Naive thymus-derived CD4-positive, alpha-beta T cell (primary cell): ENCODE measurements at regions not wholly inside any gene's neighbourhood (a gene's known extent, or its start where the extent isn't known, plus 50 kb on each side); places are given as distances from the start of the nearest gene placed in this dataset.

Experiments
- ATAC-seq: fragments of 150-1000 bp; cut with Tn5 transposase; 2 replicates; pipeline ENCODE4 v1.10.0; 2021; ENCODE audit warnings: mild to moderate bottlenecking, moderate library complexity
- CTCF ChIA-PET: fragments of 350-600 bp; sonication (Branson Sonifier 250); formaldehyde crosslinking; loops from one replicate; lab custom pipeline; 2021; ENCODE audit warnings: antibody characterized with exemption; lab: Charles Lee
- POLR2A ChIA-PET: fragments of 350-600 bp; sonication (Branson Sonifier 250); formaldehyde crosslinking; loops from one replicate; lab custom pipeline; 2021; ENCODE audit warnings: antibody characterized with exemption, inconsistent platforms; lab: Charles Lee
- DNase-seq, 9 donors: peaks; one replicate each; pipeline versions ENCODE4 v3.0.0 to v3.0.0-alpha.2; 2020 to 2022; ENCODE audit warnings: mixed read lengths in 1 of 9
- H3K27ac ChIP-seq: one replicate; pipeline ENCODE4 v1.7.0; 2013; ENCODE audit warnings: mild to moderate bottlenecking, low read depth, low read length, moderate library complexity
- H3K27me3 ChIP-seq, 2 donors: one replicate each; pipeline ENCODE4 v1.7.0; 2013; ENCODE audit warnings: low read length in 2 of 2, mild to moderate bottlenecking in 2 of 2, moderate library complexity in 2 of 2; ENCODE audit not compliant: control insufficient read depth in 2 of 2, insufficient read depth in 2 of 2
- H3K36me3 ChIP-seq, 3 experiments: 1 replicate in 2 of 3; 2 replicates in 1 of 3; pipeline ENCODE4 v1.7.0; 2013; ENCODE audit warnings: low read length in 3 of 3, mild to moderate bottlenecking in 3 of 3, moderate library complexity in 1 of 3; ENCODE audit not compliant: insufficient read depth in 3 of 3, control insufficient read depth in 2 of 3
- H3K4me1 ChIP-seq, 2 donors: one replicate each; pipeline ENCODE4 v1.7.0; 2013; ENCODE audit warnings: low read length in 2 of 2, mild to moderate bottlenecking in 2 of 2, moderate library complexity in 1 of 2; ENCODE audit not compliant: control insufficient read depth in 2 of 2, insufficient read depth in 2 of 2
- H3K4me3 ChIP-seq: 2 replicates; pipeline ENCODE4 v1.7.0; 2013; ENCODE audit warnings: mild to moderate bottlenecking, low read length
- H3K9me3 ChIP-seq, 3 experiments: 1 replicate in 2 of 3; 2 replicates in 1 of 3; pipeline ENCODE4 v1.7.0; 2013; ENCODE audit warnings: low read length in 3 of 3; ENCODE audit not compliant: control insufficient read depth in 2 of 3
- H3K27ac Mint-ChIP-seq, 9 donors: one replicate each; pipeline ENCODE4 v1.8.0; 2020 to 2022; ENCODE audit warnings: mixed read lengths in 9 of 9, mild to moderate bottlenecking in 8 of 9, moderate library complexity in 5 of 9, inconsistent platforms in 2 of 9
- H3K27me3 Mint-ChIP-seq, 5 donors: one replicate each; pipeline ENCODE4 v1.8.0; 2021 to 2022; ENCODE audit warnings: mixed read lengths in 5 of 5, mild to moderate bottlenecking in 1 of 5
- H3K36me3 Mint-ChIP-seq, 5 donors: one replicate each; pipeline ENCODE4 v1.8.0; 2020 to 2022; ENCODE audit warnings: mixed read lengths in 5 of 5, mild to moderate bottlenecking in 3 of 5, inconsistent platforms in 1 of 5
- H3K4me1 Mint-ChIP-seq, 7 donors: one replicate each; pipeline ENCODE4 v1.8.0; 2020 to 2022; ENCODE audit warnings: mixed read lengths in 7 of 7, mild to moderate bottlenecking in 3 of 7, inconsistent platforms in 1 of 7
- H3K4me3 Mint-ChIP-seq, 10 donors: one replicate each; pipeline ENCODE4 v1.8.0; 2020 to 2022; ENCODE audit warnings: mild to moderate bottlenecking in 10 of 10, mixed read lengths in 10 of 10, moderate library complexity in 6 of 10, inconsistent platforms in 2 of 10
- H3K9me3 Mint-ChIP-seq, 11 donors: one replicate each; pipeline ENCODE4 v1.8.0; 2020 to 2022; ENCODE audit warnings: mixed read lengths in 11 of 11, mild to moderate bottlenecking in 4 of 11, inconsistent platforms in 1 of 11, moderate library complexity in 1 of 11
- intact Hi-C, 2 donors: fragments of 100-400 bp; cut with micrococcal nuclease; formaldehyde crosslinking; loops; one replicate each; pipeline ENCODE4 v1.15.1; 2023

- Histone ChIP-seq H3K27me3 (no peaks in the 10 kb centered on the region), H3K36me3 (no peaks in the 10 kb centered on the region), H3K9me3 (no peaks in the 10 kb centered on the region), H3K4me3 (no peak overlapping the region), H3K27ac (no peak overlapping the region), H3K4me1 (no peaks in the 10 kb centered on the region)
- no peak overlapping the region for H3K27ac Mint-ChIP-seq
- no peaks in the 10 kb centered on the region for H3K36me3 Mint-ChIP-seq
- H3K9me3 Mint-ChIP-seq = peaks cover 0 to 20% (median 5%) of the 10 kb centered on the region in 11 donors
- POLR2A ChIA-PET = no interaction called here
- H3K27me3 Mint-ChIP-seq = peaks cover 0 to 12% (median 0%) of the 10 kb centered on the region in 5 donors
- no peak overlapping the region for H3K4me3 Mint-ChIP-seq
- no peaks in the 10 kb centered on the region for H3K4me1 Mint-ChIP-seq
- CTCF ChIA-PET = no interaction called here
- DNase-seq = no peak
- ATAC-seq = no peak
- intact Hi-C loops = no loop called here
Measured at GRCh38 chr7:54701982-54702381, 57.0 kb downstream of the SEC61G start.

GRCh38 chr7:54699715-54700114, 59.3 kb downstream of the SEC61G start:
- Histone ChIP-seq H3K36me3 (no peaks in the 10 kb centered on the region), H3K4me1 (no peaks in the 10 kb centered on the region), H3K27ac (no peak overlapping the region), H3K4me3 (no peak overlapping the region), H3K9me3 (no peaks in the 10 kb centered on the region), H3K27me3 (no peaks in the 10 kb centered on the region)
- peaks cover 0 to 7% (median 3%) of the 10 kb centered on the region in 11 donors for H3K9me3 Mint-ChIP-seq
- no peak overlapping the region for H3K4me3 Mint-ChIP-seq
- intact Hi-C loops = no loop called here
- no peak overlapping the region for H3K27ac Mint-ChIP-seq
- no peaks in the 10 kb centered on the region for H3K36me3 Mint-ChIP-seq
- DNase-seq = no peak
- H3K27me3 Mint-ChIP-seq = peaks cover 0 to 16% (median 0%) of the 10 kb centered on the region in 5 donors
- POLR2A ChIA-PET = no interaction called here
- H3K4me1 Mint-ChIP-seq = no peaks in the 10 kb centered on the region
- CTCF ChIA-PET = no interaction called here
- no peak for ATAC-seq

DNA sequence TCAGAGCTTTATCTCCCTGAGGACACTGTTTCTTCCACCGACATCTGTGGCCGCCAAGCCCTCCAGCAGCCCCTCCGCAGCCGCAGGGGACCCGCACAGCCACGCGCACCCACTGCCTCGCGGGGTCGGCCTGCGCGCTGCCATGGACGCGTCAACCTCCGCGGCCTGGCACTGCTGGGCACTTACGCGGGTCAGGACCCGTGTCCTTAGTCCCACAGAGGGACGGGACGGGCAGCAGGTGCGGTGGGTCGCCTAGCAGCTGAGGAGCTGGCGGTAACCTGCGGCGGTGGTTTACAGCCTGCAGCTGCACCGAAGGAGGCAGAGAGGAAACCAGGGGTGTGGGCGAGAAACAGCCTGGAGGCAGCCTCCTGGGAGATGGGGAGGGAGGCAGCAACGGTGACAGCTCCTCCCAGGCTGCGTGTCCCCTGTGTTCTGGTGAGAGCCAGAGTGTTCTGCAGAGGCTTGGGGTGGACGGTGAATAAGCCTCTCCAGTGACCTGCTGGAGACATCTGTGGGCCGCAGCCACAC, 61.3 kb downstream of the SEC61G start:
- no peak for ATAC-seq
- no peaks in the 10 kb centered on the region for H3K27me3 ChIP-seq
- H3K27ac ChIP-seq = no peak overlapping the region
- peaks cover 0 to 10% (median 0%) of the 10 kb centered on the region in 5 donors for H3K27me3 Mint-ChIP-seq
- intact Hi-C loops = no loop called here
- no peaks in the 10 kb centered on the region for H3K4me1 ChIP-seq
- peaks cover 0 to 7% (median 0%) of the 10 kb centered on the region in 11 donors for H3K9me3 Mint-ChIP-seq
- H3K27ac Mint-ChIP-seq = no peak overlapping the region
- no peak overlapping the region for H3K4me3 Mint-ChIP-seq
- DNase-seq = no peak
- H3K36me3 ChIP-seq = no peaks in the 10 kb centered on the region
- no peak overlapping the region for H3K4me3 ChIP-seq
- ChIA-PET POLR2A (interaction anchor here (0.6 kb wide), 1 partner anchor 72 kb away, joined by 3 read pairs; no protein-coding TSS in a partner anchor), CTCF (no interaction called here)
- no peaks in the 10 kb centered on the region for H3K9me3 ChIP-seq
- no peaks in the 10 kb centered on the region for H3K4me1 Mint-ChIP-seq
- H3K36me3 Mint-ChIP-seq = no peaks in the 10 kb centered on the region

DNA sequence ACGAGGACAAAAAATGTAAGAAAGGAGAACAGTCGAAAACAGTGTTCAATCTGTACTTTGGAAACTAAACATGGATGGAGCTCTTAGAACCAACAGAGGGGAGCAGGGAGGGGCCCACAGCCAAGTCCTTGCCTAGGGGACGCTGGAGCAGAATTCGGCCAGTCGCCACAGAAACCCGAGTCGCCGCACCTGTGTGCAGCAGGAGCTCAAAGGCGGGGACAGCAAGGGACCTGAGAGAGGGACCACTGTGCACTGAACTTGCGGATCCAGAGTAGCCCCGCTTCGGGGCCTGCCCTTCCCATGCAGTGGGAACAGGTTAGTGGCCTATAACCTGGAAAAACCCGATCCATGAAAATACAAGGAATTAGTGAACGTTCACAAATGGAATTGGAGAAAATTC, 68.1 kb downstream of the SEC61G start:
- no peaks in the 10 kb centered on the region for H3K36me3 Mint-ChIP-seq
- H3K4me1 Mint-ChIP-seq = no peaks in the 10 kb centered on the region
- ChIA-PET POLR2A (no interaction called here), CTCF (no interaction called here)
- Histone ChIP-seq H3K4me1 (no peaks in the 10 kb centered on the region), H3K27ac (no peak overlapping the region), H3K27me3 (no peaks in the 10 kb centered on the region), H3K36me3 (no peaks in the 10 kb centered on the region), H3K9me3 (no peaks in the 10 kb centered on the region), H3K4me3 (no peak overlapping the region)
- DNase-seq (no peak), ATAC-seq (no peak)
- peaks cover 0 to 9% (median 3%) of the 10 kb centered on the region in 11 donors for H3K9me3 Mint-ChIP-seq
- intact Hi-C loops = no loop called here
- H3K4me3 Mint-ChIP-seq = no peak overlapping the region
- H3K27me3 Mint-ChIP-seq = no peaks in the 10 kb centered on the region
- no peak overlapping the region for H3K27ac Mint-ChIP-seq

DNA sequence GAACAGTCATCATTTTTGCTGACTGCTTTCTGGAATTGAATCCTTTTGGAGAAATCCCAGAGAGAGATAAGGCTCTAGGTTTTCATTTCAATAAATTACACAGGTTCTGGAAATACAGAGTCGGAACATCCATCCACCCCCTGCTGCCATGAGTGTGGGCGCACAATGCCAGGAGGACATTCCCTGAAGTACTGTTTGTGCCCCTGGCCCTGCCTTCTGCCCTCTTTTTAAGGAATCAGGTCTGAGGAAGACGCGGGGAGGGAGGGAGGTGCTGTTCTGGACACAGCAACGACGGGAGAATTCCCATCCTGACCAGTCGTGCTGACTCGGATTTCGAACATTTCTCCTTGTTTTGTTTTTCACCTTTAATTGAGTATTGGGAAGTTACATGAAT, 69.0 kb downstream of the SEC61G start:
- Histone ChIP-seq H3K36me3 (no peaks in the 10 kb centered on the region), H3K4me3 (no peak overlapping the region), H3K27me3 (no peaks in the 10 kb centered on the region), H3K4me1 (no peaks in the 10 kb centered on the region), H3K9me3 (no peaks in the 10 kb centered on the region), H3K27ac (no peak overlapping the region)
- Mint-ChIP-seq H3K27me3 (no peaks in the 10 kb centered on the region), H3K4me1 (no peaks in the 10 kb centered on the region), H3K4me3 (no peak overlapping the region), H3K9me3 (peaks cover 0 to 10% (median 3%) of the 10 kb centered on the region in 11 donors), H3K36me3 (no peaks in the 10 kb centered on the region), H3K27ac (no peak overlapping the region)
- ChIA-PET CTCF (no interaction called here), POLR2A (no interaction called here)
- DNase-seq (no peak), ATAC-seq (no peak)
- intact Hi-C loops = no loop called here

DNA sequence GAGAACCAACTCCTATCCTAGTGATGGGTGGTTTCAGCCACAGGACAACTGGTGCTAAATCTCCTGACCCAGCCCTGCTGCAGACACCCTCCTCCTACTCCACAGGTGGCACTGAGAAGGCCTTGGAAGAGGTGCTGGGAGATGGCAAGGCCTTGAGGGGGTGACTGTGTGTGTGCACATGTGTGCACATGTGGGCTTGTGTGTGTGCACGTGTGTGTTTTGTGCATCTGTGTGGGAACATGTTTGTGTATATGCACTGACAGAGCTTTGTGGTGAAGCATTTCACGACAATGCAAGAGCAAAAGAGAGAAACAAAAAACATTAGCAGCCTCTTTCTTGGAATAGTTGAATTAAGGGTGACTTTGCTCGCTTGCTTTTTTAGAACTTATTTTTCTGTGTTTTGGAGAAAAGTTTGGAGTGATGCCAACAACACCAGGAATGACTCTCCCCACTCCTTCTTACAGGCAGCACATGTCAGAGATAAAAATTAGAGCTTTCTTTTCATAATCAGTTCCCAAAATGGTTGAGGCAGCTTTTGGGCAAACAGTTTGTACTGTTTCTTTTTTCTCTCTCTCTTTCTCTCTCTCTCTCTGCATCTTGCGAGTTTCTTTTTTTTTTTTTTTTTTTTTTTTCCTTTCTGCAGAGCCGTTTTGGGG, 69.5 kb downstream of the SEC61G start:
- Mint-ChIP-seq H3K4me1 (no peaks in the 10 kb centered on the region), H3K4me3 (no peak overlapping the region), H3K9me3 (peaks cover 0 to 15% (median 5%) of the 10 kb centered on the region in 11 donors), H3K27ac (no peak overlapping the region), H3K36me3 (no peaks in the 10 kb centered on the region), H3K27me3 (no peaks in the 10 kb centered on the region)
- no peaks in the 10 kb centered on the region for H3K27me3 ChIP-seq
- ChIA-PET CTCF (no interaction called here), POLR2A (no interaction called here)
- intact Hi-C loops = no loop called here
- no peaks in the 10 kb centered on the region for H3K4me1 ChIP-seq
- no peak for DNase-seq
- H3K4me3 ChIP-seq = no peak overlapping the region
- no peak overlapping the region for H3K27ac ChIP-seq
- no peaks in the 10 kb centered on the region for H3K9me3 ChIP-seq
- no peaks in the 10 kb centered on the region for H3K36me3 ChIP-seq
- ATAC-seq = no peak
